GM12891 (cell line): ENCODE measurements at regions not wholly inside any gene's neighbourhood (a gene's known extent, or its start where the extent isn't known, plus 50 kb on each side); places are given as distances from the start of the nearest gene placed in this dataset.

Source experiments
- POLR2A ChIP-seq: IDR thresholded peaks from 2 replicates; pipeline ENCODE4 v1.6.1; 2011; ENCODE audit warnings: low read depth, low read length, control low read depth
- POLR2AphosphoS5 ChIP-seq: IDR thresholded peaks from 2 replicates; pipeline ENCODE4 v1.6.1; 2011; ENCODE audit warnings: low read depth, low read length, control low read depth
- POU2F2 ChIP-seq: IDR thresholded peaks from 2 replicates; pipeline ENCODE4 v1.6.1; 2011; ENCODE audit warnings: low read depth, mild to moderate bottlenecking, control low read depth, low read length, moderate library complexity
- SPI1 ChIP-seq: IDR thresholded peaks from 2 replicates; pipeline ENCODE4 v1.6.1; 2011; ENCODE audit warnings: low read depth, low read length, control low read depth
- TAF1 ChIP-seq: IDR thresholded peaks from 2 replicates; pipeline ENCODE4 v1.6.1; 2011; ENCODE audit warnings: low read depth, low read length, control low read depth

DNA sequence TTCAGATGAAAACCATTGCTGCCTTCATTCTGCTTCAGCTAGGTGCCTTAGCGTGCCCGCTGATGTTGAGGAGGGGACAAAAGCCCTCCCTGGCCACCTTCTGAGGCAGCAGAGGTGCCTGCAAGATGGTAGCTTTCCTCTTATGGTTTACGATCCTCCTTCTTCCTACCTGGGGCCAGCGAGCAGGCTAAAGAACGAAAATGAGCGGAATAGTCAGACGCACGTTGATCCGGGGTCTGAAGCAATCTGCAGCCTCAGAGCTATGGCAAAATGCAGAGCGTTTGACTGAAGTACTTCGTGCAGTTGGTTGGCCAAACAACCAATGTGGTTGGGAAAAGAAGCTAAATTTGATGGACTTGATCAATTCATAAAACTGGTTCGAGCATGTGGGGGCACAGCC is 95.5 kb downstream of the GATA3 start:
- TF ChIP-seq TAF1 (no peak), POLR2A (no peak), POLR2AphosphoS5 (no peak), POU2F2 (no peak), SPI1 (no peak)
